HEK293 (cell line): ENCODE measurements at regions not wholly inside any gene's neighbourhood (a gene's known extent, or its start where the extent isn't known, plus 50 kb on each side); places are given as distances from the start of the nearest gene placed in this dataset.
A peak's percentile ranks its signal among the peaks of the same experiment; 100 is the strongest.

Experiments used
- CTCF ChIA-PET: fragments of 350-600 bp; formaldehyde crosslinking; extraction: SDS; loops from one replicate; lab custom pipeline; 2021; ENCODE audit warnings: antibody characterized with exemption; lab: Yijun Ruan, JAX
- POLR2A ChIA-PET: fragments of 300-600 bp; formaldehyde crosslinking; extraction: SDS; loops from one replicate; lab custom pipeline; 2020; ENCODE audit warnings: antibody characterized with exemption, inconsistent platforms; lab: Yijun Ruan, JAX
- H3K27ac ChIP-seq: fragments of 200-500 bp; sonication (Bioruptor generic); 2 replicates; pipeline ENCODE4 v1.5.1; 2014; ENCODE audit warnings: low read depth, low read length, control low read depth, inconsistent platforms; ENCODE audit errors: extremely low read depth
- H3K36me3 ChIP-seq, 2 experiments: fragments of 200-500 bp in 1 of 2; sonication (Bioruptor generic) in 1 of 2; 1 replicate in 1 of 2; 2 replicates in 1 of 2; pipeline ENCODE4 v1.5.1; 2014 to 2017; ENCODE audit warnings: inconsistent platforms in 2 of 2, low read length in 2 of 2; ENCODE audit not compliant: control insufficient read depth in 2 of 2, insufficient read depth in 1 of 2
- H3K4me1 ChIP-seq: fragments of 200-500 bp; sonication (Bioruptor generic); 2 replicates; pipeline ENCODE4 v1.5.1; 2014; ENCODE audit warnings: mild to moderate bottlenecking, low read length, inconsistent platforms; ENCODE audit not compliant: control insufficient read depth, insufficient read depth
- H3K4me3 ChIP-seq: 2 replicates; pipeline ENCODE4 v1.5.1; 2011; ENCODE audit warnings: low read depth, mild to moderate bottlenecking, control low read depth, low read length, moderate library complexity
- H3K9me3 ChIP-seq: fragments of 200-500 bp; sonication (Bioruptor generic); 2 replicates; pipeline ENCODE4 v1.5.1; 2014; ENCODE audit warnings: low read depth, low read length, inconsistent platforms; ENCODE audit not compliant: control insufficient read depth, insufficient read depth
- GLI4 ChIP-seq: fragments of 450-650 bp; formaldehyde crosslinking; IDR thresholded peaks from 2 replicates; pipeline ENCODE4 v1.5.1; 2016; ENCODE audit warnings: missing biosample characterization, missing genetic modification characterization
- KLF7 ChIP-seq: fragments of 450-650 bp; formaldehyde crosslinking; IDR thresholded peaks from 2 replicates; pipeline ENCODE4 v1.5.1; 2016; ENCODE audit warnings: missing biosample characterization, missing genetic modification characterization, borderline replicate concordance
- MYNN ChIP-seq: fragments of 450-650 bp; formaldehyde crosslinking; IDR thresholded peaks from 2 replicates; pipeline ENCODE4 v1.5.1; 2016; ENCODE audit warnings: missing biosample characterization, missing genetic modification characterization, borderline replicate concordance
- OSR2 ChIP-seq: fragments of 450-650 bp; formaldehyde crosslinking; IDR thresholded peaks from 2 replicates; pipeline ENCODE4 v1.5.1; 2016; ENCODE audit warnings: missing biosample characterization, missing genetic modification characterization
- PRDM10 ChIP-seq: fragments of 450-650 bp; formaldehyde crosslinking; IDR thresholded peaks from 2 replicates; pipeline ENCODE4 v1.5.1; 2016; ENCODE audit warnings: missing biosample characterization, missing genetic modification characterization
- ZBTB8A ChIP-seq: fragments of 450-650 bp; formaldehyde crosslinking; IDR thresholded peaks from 2 replicates; pipeline ENCODE4 v1.5.1; 2016; ENCODE audit warnings: missing biosample characterization, missing genetic modification characterization
- ZNF10 ChIP-seq: fragments of 450-650 bp; formaldehyde crosslinking; IDR thresholded peaks from 2 replicates; pipeline ENCODE4 v1.5.1; 2017; ENCODE audit warnings: missing biosample characterization, missing genetic modification characterization
- ZNF280D ChIP-seq: fragments of 450-650 bp; formaldehyde crosslinking; IDR thresholded peaks from 2 replicates; pipeline ENCODE4 v1.5.1; 2016; ENCODE audit warnings: missing biosample characterization, missing genetic modification characterization
- ZNF341 ChIP-seq: fragments of 450-650 bp; formaldehyde crosslinking; IDR thresholded peaks from 2 replicates; pipeline ENCODE4; 2016; ENCODE audit warnings: low read depth, missing biosample characterization, missing genetic modification characterization
- ZNF513 ChIP-seq: fragments of 450-650 bp; IDR thresholded peaks from 2 replicates; pipeline ENCODE4 v1.5.1; 2018; ENCODE audit warnings: missing biosample characterization, missing genetic modification characterization
- ZNF624 ChIP-seq: fragments of 450-650 bp; formaldehyde crosslinking; IDR thresholded peaks from 2 replicates; pipeline ENCODE4 v1.5.1; 2017; ENCODE audit warnings: missing biosample characterization, missing genetic modification characterization
- ZNF629 ChIP-seq: fragments of 450-650 bp; formaldehyde crosslinking; IDR thresholded peaks from 2 replicates; pipeline ENCODE4 v1.5.1; 2017; ENCODE audit warnings: missing biosample characterization, missing genetic modification characterization
- ZNF654 ChIP-seq: fragments of 450-650 bp; formaldehyde crosslinking; IDR thresholded peaks from 2 replicates; pipeline ENCODE4 v1.5.1; 2016; ENCODE audit warnings: low read depth, missing biosample characterization, missing genetic modification characterization
- ZNF670 ChIP-seq: fragments of 450-650 bp; formaldehyde crosslinking; IDR thresholded peaks from 2 replicates; pipeline ENCODE4 v1.5.1; 2016; ENCODE audit warnings: missing biosample characterization, missing genetic modification characterization, low read depth
- ZNF747 ChIP-seq: fragments of 450-650 bp; formaldehyde crosslinking; IDR thresholded peaks from 2 replicates; pipeline ENCODE4 v1.5.1; 2016; ENCODE audit warnings: missing biosample characterization, missing genetic modification characterization

- Histone ChIP-seq H3K9me3 (no peaks in the 10 kb centered on the region), H3K4me3 (no peak overlapping the region), H3K4me1 (no peaks in the 10 kb centered on the region; the same call in 1 of the 2 replicates), H3K27ac (no peak overlapping the region), H3K36me3 (no peaks in the 10 kb centered on the region)
- POLR2A ChIA-PET, result no interaction called here
- CTCF ChIA-PET, result no interaction called here
- no peak for TF ChIP-seq KLF7
- TF ChIP-seq PRDM10 (tag by site-specific recombination), result 0 out of 2 replicates have a peak, but pooled peaks have one; percentile 15
- no peak for TF ChIP-seq ZNF670 (tag by site-specific recombination)
Observed at GRCh38 chr2:160909781-160910242, 250.4 kb upstream of the TANK start.

GRCh38 chr2:160910681-160911080, 249.5 kb upstream of the TANK start:
- Histone ChIP-seq H3K27ac (no peak overlapping the region), H3K9me3 (no peaks in the 10 kb centered on the region), H3K4me1 (no peaks in the 10 kb centered on the region; the same call in 1 of the 2 replicates), H3K36me3 (no peaks in the 10 kb centered on the region), H3K4me3 (no peak overlapping the region)
- CTCF ChIA-PET, result interaction anchor here (0.6 kb wide), 1 partner anchor 586 kb away, joined by 3 read pairs; no protein-coding TSS in a partner anchor
- POLR2A ChIA-PET, result no interaction called here
- TF ChIP-seq ZBTB8A (tag by site-specific recombination) (no peak), ZNF629 (tag by site-specific recombination) (no peak), ZNF747 (tag by site-specific recombination) (no peak), GLI4 (tag by site-specific recombination) (no peak), ZNF341 (tag by site-specific recombination) (no peak), ZNF10 (no peak), OSR2 (tag by site-specific recombination) (no peak), ZNF624 (no peak), MYNN (tag by site-specific recombination) (no peak), ZNF280D (tag by site-specific recombination) (no peak), ZNF670 (tag by site-specific recombination) (no peak)

- Histone ChIP-seq H3K4me1 (no peaks in the 10 kb centered on the region; the same call in 1 of the 2 replicates), H3K4me3 (no peak overlapping the region), H3K36me3 (no peaks in the 10 kb centered on the region), H3K9me3 (no peaks in the 10 kb centered on the region), H3K27ac (no peak overlapping the region)
- POLR2A ChIA-PET, result no interaction called here
- CTCF ChIA-PET, result interaction anchor here (0.6 to 1.4 kb wide), 2 partner anchors 83 to 498 kb away, joined by 3 to 5 read pairs; no protein-coding TSS in a partner anchor
- TF ChIP-seq ZNF654 (tag by site-specific recombination) (no peak), ZNF513 (tag by site-specific recombination) (peak; percentile 49)
Observed at GRCh38 chr2:160911258-160911657, 249.0 kb upstream of the TANK start.
